B cell (primary cell): ENCODE measurements at regions not wholly inside any gene's neighbourhood (a gene's known extent, or its start where the extent isn't known, plus 50 kb on each side); places are given as distances from the start of the nearest gene placed in this dataset.

Experiments
- ATAC-seq: fragments of 200-7000 bp; cut with Tn5 transposase; one replicate; pipeline ENCODE4 v1.10.0; 2021; ENCODE audit warnings: low read depth, mild to moderate bottlenecking, moderate number of reproducible peaks, moderate library complexity
- CTCF ChIA-PET: fragments of 350-600 bp; sonication (Branson Sonifier 250); formaldehyde crosslinking; loops from one replicate; lab custom pipeline; 2021; ENCODE audit warnings: antibody characterized with exemption, inconsistent platforms; lab: Charles Lee
- POLR2A ChIA-PET: fragments of 350-600 bp; sonication (Branson Sonifier 250); formaldehyde crosslinking; loops from one replicate; lab custom pipeline; 2021; ENCODE audit warnings: antibody characterized with exemption; lab: Charles Lee
- DNase-seq: peaks from one replicate; pipeline ENCODE4 v3.0.0; 2013
- H2AFZ ChIP-seq: 2 replicates; pipeline ENCODE4 v1.6.1; 2012; ENCODE audit warnings: mild to moderate bottlenecking, low read depth, low read length; ENCODE audit not compliant: insufficient read depth, poor library complexity, severe bottlenecking
- H3K27ac ChIP-seq, 2 donors: 1 replicate in 1 of 2; 2 replicates in 1 of 2; pipeline ENCODE4 v1.5.1; 2012 to 2013; ENCODE audit warnings: low read length in 2 of 2, mild to moderate bottlenecking in 2 of 2, moderate library complexity in 1 of 2
- H3K27me3 ChIP-seq, 4 experiments: fragments of 200-600 bp in 1 of 4; sonication (generic) in 1 of 4; replicated peaks in 1 of 4; 1 replicate in 2 of 4; 2 replicates in 2 of 4; pipeline versions ENCODE4 v1.6.1 to v1.7.0; 2013 to 2016; ENCODE audit warnings: low read length in 3 of 4, mild to moderate bottlenecking in 2 of 4, mixed read lengths in 1 of 4, moderate library complexity in 1 of 4; ENCODE audit not compliant: insufficient read depth in 4 of 4, control insufficient read depth in 3 of 4; ENCODE audit errors: control extremely low read depth in 1 of 4
- H3K36me3 ChIP-seq, 2 experiments: replicated peaks in 1 of 2; 1 replicate in 1 of 2; 2 replicates in 1 of 2; pipeline versions ENCODE4 v1.6.1 to v1.7.1; 2013; ENCODE audit warnings: low read length in 1 of 2; ENCODE audit not compliant: insufficient read depth in 2 of 2, control insufficient read depth in 1 of 2; ENCODE audit errors: control extremely low read depth in 1 of 2, extremely low read depth in 1 of 2
- H3K4me1 ChIP-seq, 2 donors: fragments of 200-600 bp in 1 of 2; sonication (generic) in 1 of 2; 1 replicate in 1 of 2; 2 replicates in 1 of 2; pipeline versions ENCODE4 v1.5.1 to v1.6.1; 2013 to 2017; ENCODE audit warnings: low read length in 2 of 2; ENCODE audit not compliant: control insufficient read depth in 2 of 2, insufficient read depth in 2 of 2
- H3K4me2 ChIP-seq: replicated peaks from 2 replicates; pipeline ENCODE3; 2012; ENCODE audit warnings: mild to moderate bottlenecking, low read depth, low read length; ENCODE audit not compliant: poor library complexity, severe bottlenecking
- H3K4me3 ChIP-seq, 5 experiments: fragments of 200-600 bp in 1 of 5; sonication (generic) in 1 of 5; 1 replicate in 3 of 5; 2 replicates in 2 of 5; pipeline versions ENCODE4 v1.5.1 to v1.7.0; 2011 to 2016; ENCODE audit warnings: low read length in 4 of 5, mild to moderate bottlenecking in 4 of 5, low read depth in 2 of 5, control low read depth in 1 of 5, moderate library complexity in 1 of 5; ENCODE audit not compliant: insufficient read depth in 1 of 5; ENCODE audit errors: control extremely low read depth in 1 of 5, extremely low read depth in 1 of 5
- H3K79me2 ChIP-seq: fragments of 200-600 bp; sonication (generic); one replicate; pipeline ENCODE4 v1.6.0; 2016; ENCODE audit warnings: low read length; ENCODE audit not compliant: control insufficient read depth, insufficient read depth
- H3K9ac ChIP-seq: fragments of 200-600 bp; sonication (generic); 2 replicates; pipeline ENCODE4 v1.6.1; 2017; ENCODE audit warnings: mild to moderate bottlenecking, low read length, moderate library complexity
- H3K9me3 ChIP-seq, 3 donors: one replicate each; pipeline versions ENCODE4 v1.6.1 to v1.7.1; 2013; ENCODE audit warnings: low read length in 2 of 3; ENCODE audit not compliant: control insufficient read depth in 2 of 3, insufficient read depth in 1 of 3; ENCODE audit errors: control extremely low read depth in 1 of 3
- H4K20me1 ChIP-seq: 2 replicates; pipeline ENCODE4 v1.6.0; 2012; ENCODE audit warnings: mild to moderate bottlenecking, low read length; ENCODE audit not compliant: insufficient read depth, control insufficient read depth, poor library complexity, severe bottlenecking
- H3K27ac Mint-ChIP-seq: one replicate; pipeline ENCODE4 v1.8.0; 2021; ENCODE audit warnings: mixed read lengths
- H3K27me3 Mint-ChIP-seq: one replicate; pipeline ENCODE4 v1.8.0; 2021; ENCODE audit warnings: mixed read lengths
- H3K4me1 Mint-ChIP-seq: one replicate; pipeline ENCODE4 v1.8.0; 2021; ENCODE audit warnings: mixed read lengths
- H3K4me3 Mint-ChIP-seq: one replicate; pipeline ENCODE4 v1.8.0; 2021; ENCODE audit warnings: mixed read lengths
- H3K9me3 Mint-ChIP-seq: one replicate; pipeline ENCODE4 v1.8.0; 2022; ENCODE audit warnings: mixed read lengths; ENCODE audit not compliant: insufficient read depth
- CTCF ChIP-seq: fragments of 200-600 bp; IDR thresholded peaks from one replicate; pipeline ENCODE4 v1.8.0; 2022; ENCODE audit warnings: antibody characterized with exemption, mild to moderate bottlenecking
- EZH2 ChIP-seq: IDR thresholded peaks from 2 replicates; pipeline ENCODE4 v1.6.1; 2012; ENCODE audit warnings: borderline replicate concordance, low read depth, mild to moderate bottlenecking, moderate library complexity, low read length; ENCODE audit not compliant: insufficient read depth, poor library complexity, severe bottlenecking
- WGBS: methylation state at CpG from one replicate; pipeline ENCODE4 v1.1.5; 2013; ENCODE audit warnings: missing lambda C conversion rate; ENCODE audit not compliant: insufficient coverage; 5-methylcytosine and 5-hydroxymethylcytosine counted together
- intact Hi-C: fragments of 100-400 bp; cut with micrococcal nuclease; formaldehyde crosslinking; loops from one replicate; pipeline ENCODE4 v1.10.0; 2022

DNA sequence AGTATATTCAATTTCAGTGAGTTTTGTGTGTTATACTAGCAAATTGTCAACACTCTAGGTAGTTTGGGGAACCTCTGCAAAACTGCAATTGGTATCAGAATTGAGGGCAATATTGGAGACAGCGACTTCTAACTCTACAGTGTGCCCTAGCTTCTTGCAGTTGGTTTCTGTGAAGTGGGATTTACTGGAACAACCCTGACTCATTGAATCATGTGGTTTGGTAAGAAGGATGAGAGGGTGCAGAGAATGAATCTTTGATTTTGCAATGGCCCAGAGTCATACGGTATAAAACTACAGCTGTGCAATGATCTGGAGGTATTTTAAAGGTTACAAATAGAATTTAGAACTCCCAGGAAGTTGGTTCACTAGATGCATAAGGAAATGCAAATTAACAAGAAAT lies 129.1 kb upstream of the PPP1R3A start:
- WGBS: 81% methylated on average over 2 of the region's 2 CpGs
- TF ChIP-seq EZH2 (no peak), CTCF (no peak)
- no peak overlapping the region for H3K27ac ChIP-seq
- ATAC-seq: no peak
- Mint-ChIP-seq H3K4me1 (peaks cover 43% of the 10 kb centered on the region), H3K9me3 (no peaks in the 10 kb centered on the region), H3K27me3 (no peaks in the 10 kb centered on the region), H3K27ac (no peak overlapping the region), H3K4me3 (peak overlapping the region; percentile 2)
- H2AFZ ChIP-seq: no peak overlapping the region
- H3K4me2 ChIP-seq: peak overlapping the region; percentile 27
- intact Hi-C loops: no loop called here
- peaks cover 0 to 6% (median 0%) of the 10 kb centered on the region in 3 donors for H3K9me3 ChIP-seq
- H3K36me3 ChIP-seq: no peaks in the 10 kb centered on the region
- H3K4me3 ChIP-seq: no peak overlapping the region
- CTCF ChIA-PET: interaction anchor here (1.3 kb wide), 1 partner anchor 21 kb away, joined by 3 read pairs; no protein-coding TSS in a partner anchor
- peaks cover 17 to 25% of the 10 kb centered on the region in 2 donors for H3K4me1 ChIP-seq
- H3K9ac ChIP-seq: no peak overlapping the region
- DNase-seq: no peak
- no peaks in the 10 kb centered on the region for H3K79me2 ChIP-seq
- H4K20me1 ChIP-seq: no peaks in the 10 kb centered on the region
- POLR2A ChIA-PET: no interaction called here
- no peaks in the 10 kb centered on the region for H3K27me3 ChIP-seq

- Histone ChIP-seq H3K4me1 (no peaks in the 10 kb centered on the region), H4K20me1 (no peaks in the 10 kb centered on the region), H3K9me3 (no peaks in the 10 kb centered on the region), H3K27me3 (no peaks in the 10 kb centered on the region), H2AFZ (no peak overlapping the region), H3K79me2 (no peaks in the 10 kb centered on the region), H3K36me3 (no peaks in the 10 kb centered on the region), H3K27ac (no peak overlapping the region), H3K9ac (no peak overlapping the region), H3K4me2 (no peak overlapping the region), H3K4me3 (no peak overlapping the region)
- DNase-seq (no peak), ATAC-seq (no peak)
- intact Hi-C loops: no loop called here
- Mint-ChIP-seq H3K4me3 (no peak overlapping the region), H3K4me1 (no peaks in the 10 kb centered on the region), H3K27me3 (no peaks in the 10 kb centered on the region), H3K27ac (no peak overlapping the region), H3K9me3 (no peaks in the 10 kb centered on the region)
- POLR2A ChIA-PET: no interaction called here
- TF ChIP-seq EZH2 (no peak), CTCF (no peak)
- CTCF ChIA-PET: no interaction called here
- WGBS: no CpG with 5 or more reads among the region's 2 CpGs
These were observed 114.7 kb upstream of the PPP1R3A start for GRCh38 chr7:114033475-114033874.
